HG02623 (cell line): ENCODE measurements at regions not wholly inside any gene's neighbourhood (a gene's known extent, or its start where the extent isn't known, plus 50 kb on each side); places are given as distances from the start of the nearest gene placed in this dataset.

Experiments used
- ATAC-seq: cut with Tn5 transposase; IDR thresholded peaks from one replicate; pipeline ENCODE4 v1.9.1; 2021; ENCODE audit warnings: moderate library complexity; ENCODE audit not compliant: unreplicated experiment

- no peak for ATAC-seq
These were observed 520.1 kb upstream of the PKDCC start for GRCh38 chr2:41527525-41528323.

- ATAC-seq, result no peak
These were observed 512.2 kb upstream of the PKDCC start for GRCh38 chr2:41535575-41535974.

GRCh38 chr2:41540272-41540998 is 507.4 kb upstream of the PKDCC start:
- ATAC-seq, result no peak

- no peak for ATAC-seq
These were observed 504.1 kb upstream of the PKDCC start for GRCh38 chr2:41543726-41544125.

- no peak for ATAC-seq
These were observed 503.1 kb upstream of the PKDCC start for GRCh38 chr2:41544709-41545108.

GRCh38 chr2:41546031-41546430 is 501.8 kb upstream of the PKDCC start:
- ATAC-seq, result no peak

GRCh38 chr2:41568648-41569047 is 479.2 kb upstream of the PKDCC start:
- no peak for ATAC-seq

GRCh38 chr2:41572154-41572553 is 475.7 kb upstream of the PKDCC start:
- no peak for ATAC-seq

GRCh38 chr2:41576423-41576822 is 471.4 kb upstream of the PKDCC start:
- ATAC-seq, result no peak

- ATAC-seq, result no peak
These were observed 468.0 kb upstream of the PKDCC start for GRCh38 chr2:41579806-41580205.

- no peak for ATAC-seq
These were observed 467.0 kb upstream of the PKDCC start for GRCh38 chr2:41580806-41581205.

- no peak for ATAC-seq
These were observed 452.6 kb upstream of the PKDCC start for GRCh38 chr2:41595240-41595639.

GRCh38 chr2:41597680-41598079 is 450.1 kb upstream of the PKDCC start:
- no peak for ATAC-seq

GRCh38 chr2:41598161-41598894 is 449.5 kb upstream of the PKDCC start:
- no peak for ATAC-seq

- no peak for ATAC-seq
These were observed 447.4 kb upstream of the PKDCC start for GRCh38 chr2:41600460-41600859.

- no peak for ATAC-seq
These were observed 445.5 kb upstream of the PKDCC start for GRCh38 chr2:41602341-41602740.

GRCh38 chr2:41605311-41605710 is 442.5 kb upstream of the PKDCC start:
- ATAC-seq, result no peak

GRCh38 chr2:41605914-41606313 is 441.9 kb upstream of the PKDCC start:
- no peak for ATAC-seq

- ATAC-seq, result no peak
These were observed 437.2 kb upstream of the PKDCC start for GRCh38 chr2:41610501-41611190.

- no peak for ATAC-seq
These were observed 429.1 kb upstream of the PKDCC start for GRCh38 chr2:41618754-41619153.

- no peak for ATAC-seq
These were observed 426.7 kb upstream of the PKDCC start for GRCh38 chr2:41621095-41621494.
